Germinal center (tissue), 1 donor: ENCODE measurements at regions not wholly inside any gene's neighbourhood (a gene's known extent, or its start where the extent isn't known, plus 50 kb on each side); places are given as distances from the start of the nearest gene placed in this dataset.
"Not testable (repeated sequence)": the region's sequence is repeated elsewhere in the genome, so short reads cannot be mapped to it uniquely, and the experiment has no call there.

ENCODE experiments used
- DNase-seq: peaks from one replicate; pipeline ENCODE4 v3.0.0; 2012; ENCODE audit warnings: mixed read lengths, low spot score

DNA sequence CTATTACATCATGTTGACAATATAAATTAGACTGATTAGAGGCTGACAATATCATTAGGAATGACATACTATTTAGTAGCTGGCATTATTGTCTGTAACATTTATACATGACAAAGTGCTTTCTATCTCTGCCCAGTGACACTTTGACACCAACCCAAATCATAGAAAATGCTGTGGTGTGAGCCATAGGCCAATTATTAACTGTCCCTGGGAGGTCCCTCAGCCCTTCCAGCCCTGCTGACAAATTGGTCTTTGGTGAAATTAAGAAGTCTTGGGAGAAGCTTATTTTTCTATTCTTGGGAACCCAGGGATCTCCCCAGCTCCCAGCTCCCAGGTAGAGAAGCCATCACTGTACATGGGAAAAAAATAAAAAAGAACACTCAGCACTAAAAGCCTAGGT, 179.6 kb downstream of the AIPL1 start:
- no peak for DNase-seq

GRCh38 chr17:6254036-6254435, 180.9 kb downstream of the AIPL1 start:
- DNase-seq = no peak

DNA sequence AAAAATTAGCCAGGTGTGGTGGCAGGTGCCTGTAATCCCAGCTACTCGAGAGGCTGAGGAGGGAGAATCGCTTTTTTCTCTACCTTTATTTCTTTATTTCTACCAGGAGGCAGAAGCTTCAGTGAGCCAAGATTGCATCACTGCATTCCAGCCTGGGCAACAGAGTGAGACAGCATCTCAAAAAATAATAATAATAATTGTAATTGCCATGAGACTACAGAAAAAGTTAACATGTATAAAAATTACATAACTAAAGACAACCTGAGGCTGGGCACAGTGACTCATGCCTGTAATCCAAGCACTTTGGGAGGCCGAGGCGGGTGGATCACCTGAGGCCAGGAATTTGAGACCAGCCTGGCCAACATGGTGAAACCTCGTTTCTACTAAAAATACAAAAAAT, 181.5 kb downstream of the WSCD1 start:
- not testable (repeated sequence) for DNase-seq

DNA sequence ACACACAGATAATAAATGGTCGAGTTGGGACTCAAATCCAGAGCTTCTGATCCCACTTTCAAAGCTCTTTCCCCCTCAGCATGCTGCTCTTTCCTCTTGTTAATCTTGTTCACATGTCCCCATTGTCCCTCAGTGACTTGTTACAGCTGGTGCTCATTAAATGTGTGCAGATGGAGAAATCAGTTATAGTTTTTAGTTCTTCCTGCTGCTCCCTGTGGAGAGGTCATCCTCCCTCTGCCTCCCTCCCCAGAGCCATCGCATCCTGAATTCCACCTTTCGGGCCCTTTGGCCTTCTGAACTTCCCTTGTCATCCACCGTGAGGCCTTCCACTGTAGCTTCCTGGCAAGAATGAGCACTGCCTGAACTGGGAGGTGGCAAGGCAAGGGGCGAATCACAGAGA, 179.6 kb downstream of the WSCD1 start:
- no peak for DNase-seq

- no peak for DNase-seq
Observed at GRCh38 chr17:6248061-6248460, 177.9 kb downstream of the WSCD1 start.

DNA sequence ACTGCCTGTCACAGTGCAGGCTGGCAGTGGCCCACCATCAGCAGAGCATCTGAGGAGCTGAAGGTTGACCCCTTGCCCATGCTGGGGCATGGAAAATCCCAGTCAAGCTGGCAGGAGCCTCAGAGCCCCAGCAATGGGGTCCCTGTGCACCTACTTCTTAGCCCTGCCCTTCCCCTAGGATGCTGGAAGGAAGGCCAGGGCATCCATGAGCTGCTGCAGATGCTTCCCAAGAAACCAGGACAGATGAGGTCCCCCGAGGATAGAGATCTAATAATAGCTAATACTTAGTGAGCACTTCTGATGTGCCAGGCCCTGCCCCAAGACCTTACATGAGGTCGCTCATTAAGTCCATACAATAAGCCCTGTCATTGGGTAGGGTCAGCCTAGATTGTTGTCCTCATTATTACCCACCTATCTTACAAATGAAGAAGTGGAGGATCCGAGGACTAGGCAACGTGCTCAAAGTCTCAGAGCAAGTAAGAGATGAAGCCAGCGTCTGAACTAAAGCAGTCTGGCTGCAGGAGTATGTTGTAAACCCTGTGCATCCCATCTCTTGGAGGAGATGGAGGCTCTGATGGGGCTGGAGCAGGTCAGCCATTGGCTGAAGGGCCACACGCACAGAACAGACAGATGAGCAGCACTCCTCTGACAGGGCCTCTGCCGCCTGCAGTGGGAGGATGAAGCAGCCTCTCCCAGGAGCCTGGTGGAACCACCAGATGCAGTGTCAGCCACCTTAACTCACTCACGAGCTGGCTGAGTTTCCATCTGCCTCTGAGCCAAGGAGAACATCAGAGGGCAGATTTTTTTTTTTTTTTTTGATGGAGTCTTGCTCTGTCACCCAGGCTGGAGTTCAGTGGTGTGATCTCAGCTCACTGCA, 175.4 kb downstream of the WSCD1 start:
- no peak for DNase-seq

GRCh38 chr17:6244796-6245195, 174.6 kb downstream of the WSCD1 start:
- DNase-seq = no peak

DNA sequence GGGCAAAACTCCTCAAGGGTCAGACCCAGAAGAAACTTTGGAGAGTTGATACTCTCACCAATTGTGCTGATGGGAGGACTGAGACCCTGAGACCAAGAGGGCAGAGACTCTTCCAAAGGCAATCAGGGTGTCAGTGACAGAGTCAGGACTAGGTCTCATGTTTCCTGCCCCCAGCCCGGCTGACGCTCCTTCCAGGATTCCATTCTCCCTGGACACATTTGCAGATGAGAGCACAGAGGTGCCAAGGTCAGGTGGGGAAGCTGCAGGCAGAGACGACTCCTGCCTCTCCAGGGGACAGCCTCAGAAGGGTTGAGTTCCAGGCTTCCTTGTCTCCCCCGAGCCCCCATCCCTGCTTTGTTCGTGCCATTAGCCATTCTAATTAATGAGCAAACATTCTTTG, 174.1 kb downstream of the WSCD1 start:
- DNase-seq = no peak

- DNase-seq = no peak
Observed at GRCh38 chr17:6243186-6243585, 173.0 kb downstream of the WSCD1 start.

DNA sequence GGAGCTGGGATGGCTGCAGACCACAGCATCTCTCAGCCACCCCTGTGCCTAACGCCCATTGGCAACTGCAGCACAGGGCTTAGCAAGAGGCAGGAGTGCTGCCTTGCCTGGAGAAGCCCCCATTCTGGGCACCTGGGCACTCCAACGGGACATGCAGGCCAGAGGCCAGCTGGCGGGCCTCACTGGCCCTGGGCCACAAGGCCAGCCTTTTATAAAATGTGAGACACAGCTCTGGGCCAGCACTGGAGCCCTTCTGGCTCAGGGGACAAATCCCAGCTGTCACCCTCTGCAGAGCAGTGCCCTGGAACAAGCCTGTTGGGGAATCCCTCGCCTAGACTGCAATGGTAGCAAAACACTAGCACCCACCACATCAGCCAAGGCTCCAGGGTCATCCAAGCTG, 171.8 kb downstream of the WSCD1 start:
- DNase-seq = no peak

DNA sequence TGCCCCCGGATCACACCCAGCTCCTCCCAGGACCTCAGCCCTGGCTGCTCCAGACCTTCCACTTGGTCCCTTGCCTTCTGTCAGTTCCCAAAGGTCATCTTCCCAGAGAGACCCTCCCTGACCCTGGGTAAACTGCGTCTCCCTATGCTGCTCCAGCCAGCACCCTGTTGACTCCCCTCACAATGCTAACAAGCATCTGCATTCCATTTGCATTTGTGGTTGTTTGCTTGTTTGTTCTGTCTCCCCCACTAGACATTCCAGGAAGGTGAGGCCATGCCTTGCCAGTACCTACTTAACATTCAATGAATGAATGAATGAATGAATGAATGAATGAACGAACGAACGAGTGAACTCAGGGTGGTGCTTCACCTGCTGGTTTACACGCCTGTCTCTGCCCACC, 171.2 kb downstream of the WSCD1 start:
- DNase-seq = no peak

- no peak for DNase-seq
Observed at GRCh38 chr17:6240601-6241000, 170.4 kb downstream of the WSCD1 start.

DNA sequence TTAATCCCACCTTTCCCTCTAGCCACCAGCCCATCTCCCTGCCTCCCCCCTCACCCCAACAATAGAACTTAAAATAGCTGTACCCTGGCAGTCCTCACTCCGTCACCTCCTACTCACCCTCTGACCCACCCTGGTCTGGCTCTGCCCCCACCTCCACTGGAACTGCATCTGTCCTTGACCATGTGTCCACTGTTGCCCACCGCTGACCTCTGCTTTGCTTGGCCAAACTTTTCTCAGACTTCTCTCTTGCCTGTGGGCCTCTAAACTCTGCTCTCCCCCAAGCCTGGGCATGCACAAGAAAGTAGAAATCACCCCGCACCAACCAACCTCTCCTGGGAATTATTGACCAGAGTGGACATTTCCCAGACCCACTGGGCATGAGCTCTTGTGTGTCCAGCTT, 169.8 kb downstream of the WSCD1 start:
- DNase-seq = no peak

- no peak for DNase-seq
Observed at GRCh38 chr17:6239241-6239798, 169.1 kb downstream of the WSCD1 start.

DNA sequence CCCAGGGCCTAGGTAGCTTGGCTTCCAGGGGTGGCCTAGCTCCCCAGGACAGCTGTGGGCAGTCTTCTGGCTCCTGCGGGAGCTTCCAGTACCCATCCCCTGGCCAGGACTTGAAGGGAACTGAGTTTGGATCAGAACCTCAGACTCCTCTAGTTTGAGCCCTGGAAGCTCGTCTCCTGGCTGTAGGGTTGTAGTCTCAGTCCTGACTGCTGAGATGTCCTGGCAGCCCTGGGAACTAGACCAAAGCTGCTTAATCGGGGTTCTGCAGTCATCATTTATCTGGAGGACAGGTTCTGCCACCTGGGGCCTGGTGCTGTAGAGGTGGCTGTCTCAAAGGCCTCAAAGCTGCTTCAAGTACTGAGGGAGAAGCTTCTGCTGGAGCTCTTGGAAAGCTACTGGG, 163.7 kb downstream of the WSCD1 start:
- no peak for DNase-seq

- DNase-seq = no peak
Observed at GRCh38 chr17:6233339-6233738, 163.2 kb downstream of the WSCD1 start.

- DNase-seq = no peak
Observed at GRCh38 chr17:6232732-6233101, 162.5 kb downstream of the WSCD1 start.

- DNase-seq = no peak
Observed at GRCh38 chr17:6231886-6232731, 161.9 kb downstream of the WSCD1 start.

- DNase-seq = no peak
Observed at GRCh38 chr17:6231465-6231864, 161.3 kb downstream of the WSCD1 start.

DNA sequence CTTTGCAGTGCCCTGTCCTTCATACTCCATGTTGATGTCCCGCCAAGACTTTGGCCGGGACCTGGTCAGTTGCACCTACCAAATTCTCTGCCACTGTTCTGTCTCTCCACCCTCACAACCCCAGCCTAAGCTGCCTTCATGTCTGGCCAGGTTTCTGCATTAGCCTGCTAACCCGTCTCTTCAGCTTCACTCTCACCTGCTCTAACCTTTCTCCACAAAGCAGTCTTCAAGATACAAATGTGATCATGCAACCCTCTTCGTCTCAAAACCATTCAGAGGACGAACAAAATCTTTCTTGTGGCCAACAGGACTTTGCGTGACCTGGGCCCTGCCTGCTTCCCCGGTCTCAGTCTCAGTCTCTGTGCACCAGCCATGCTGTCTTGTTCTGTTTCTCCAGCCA, 148.2 kb downstream of the WSCD1 start:
- no peak for DNase-seq

GRCh38 chr17:6215071-6216035, 145.2 kb downstream of the WSCD1 start:
- no peak for DNase-seq

- DNase-seq = no peak
Observed at GRCh38 chr17:6213859-6214258, 143.7 kb downstream of the WSCD1 start.
